SK-N-SH (cell line): ENCODE measurements at regions not wholly inside any gene's neighbourhood (a gene's known extent, or its start where the extent isn't known, plus 50 kb on each side); places are given as distances from the start of the nearest gene placed in this dataset.

Source experiments
- CTCF ChIA-PET: fragments of 300-600, 350-600 bp; formaldehyde crosslinking; extraction: SDS; loops from one replicate; lab custom pipeline; 2021; lab: Yijun Ruan, JAX
- POLR2A ChIA-PET: fragments of 350-600 bp; sonication (Branson Sonifier 250); formaldehyde crosslinking; extraction: SDS; loops from one replicate; lab custom pipeline; 2020; ENCODE audit warnings: antibody characterized with exemption, inconsistent platforms; lab: Yijun Ruan, JAX
- DNase-seq: peaks from one replicate; pipeline ENCODE4 v3.0.0; 2012
- H2AFZ ChIP-seq: fragments of 200-600 bp; sonication (generic); 2 replicates; pipeline ENCODE4 v1.8.1; 2016; ENCODE audit warnings: antibody characterized with exemption, mild to moderate bottlenecking, low read depth
- H3F3A ChIP-seq: fragments of 200-600 bp; sonication (generic); replicated peaks from 2 replicates; pipeline ENCODE3; 2016; ENCODE audit warnings: antibody characterized with exemption, mild to moderate bottlenecking; ENCODE audit not compliant: insufficient read depth
- H3K27ac ChIP-seq, 2 experiments: fragments of 200-500 bp in 1 of 2; fragments of 200-600 bp in 1 of 2; sonication (Bioruptor generic) in 1 of 2; sonication (generic), shearing (Covaris generic) in 1 of 2; 2 replicates each; pipeline versions ENCODE4 v1.5.1 to v1.6.1; 2014 to 2016; ENCODE audit warnings: low read depth in 2 of 2, inconsistent platforms in 1 of 2, low read length in 1 of 2, mild to moderate bottlenecking in 1 of 2, mixed read lengths in 1 of 2
- H3K27me3 ChIP-seq: fragments of 200-600 bp; sonication (generic), shearing (Covaris generic); 2 replicates; pipeline ENCODE4 v1.6.1; 2016; ENCODE audit warnings: mixed run types; ENCODE audit not compliant: insufficient read depth
- H3K36me3 ChIP-seq, 2 experiments: fragments of 200-500 bp in 1 of 2; fragments of 200-600 bp in 1 of 2; sonication (Bioruptor generic) in 1 of 2; sonication (generic) in 1 of 2; replicated peaks in 1 of 2; 2 replicates each; pipeline versions ENCODE3 to v1.5.1; 2014 to 2016; ENCODE audit warnings: low read length in 1 of 2, mild to moderate bottlenecking in 1 of 2; ENCODE audit not compliant: insufficient read depth in 2 of 2, control insufficient read depth in 1 of 2
- H3K4me1 ChIP-seq, 2 experiments: fragments of 200-500 bp in 1 of 2; fragments of 200-600 bp in 1 of 2; sonication (Bioruptor generic) in 1 of 2; sonication (generic), shearing (Covaris generic) in 1 of 2; 2 replicates each; pipeline versions ENCODE4 v1.5.1 to v1.6.1; 2014 to 2016; ENCODE audit warnings: low read depth in 1 of 2, low read length in 1 of 2, mixed run types in 1 of 2; ENCODE audit not compliant: insufficient read depth in 2 of 2, control insufficient read depth in 1 of 2
- H3K4me2 ChIP-seq: fragments of 200-600 bp; sonication (generic), shearing (Covaris generic); 2 replicates; pipeline ENCODE4 v1.6.1; 2017; ENCODE audit warnings: mixed run types
- H3K4me3 ChIP-seq, 2 experiments: fragments of 200-500 bp in 1 of 2; fragments of 200-600 bp in 1 of 2; sonication (Bioruptor generic) in 1 of 2; sonication (generic), shearing (Covaris generic) in 1 of 2; 2 replicates each; pipeline versions ENCODE4 v1.5.1 to v1.8.1; 2014 to 2016; ENCODE audit warnings: low read depth in 2 of 2, inconsistent platforms in 1 of 2, low read length in 1 of 2, mild to moderate bottlenecking in 1 of 2, mixed read lengths in 1 of 2, moderate library complexity in 1 of 2
- H3K79me2 ChIP-seq: fragments of 200-600 bp; sonication (generic); 2 replicates; pipeline ENCODE4 v1.8.1; 2017; ENCODE audit warnings: mild to moderate bottlenecking; ENCODE audit not compliant: insufficient read depth
- H3K9ac ChIP-seq: fragments of 200-600 bp; sonication (generic); 2 replicates; pipeline ENCODE4 v1.6.1; 2017; ENCODE audit warnings: mixed run types
- H3K9me2 ChIP-seq: fragments of 200-600 bp; sonication (generic); 2 replicates; pipeline ENCODE4 v1.6.1; 2017; ENCODE audit warnings: mixed run types
- H3K9me3 ChIP-seq: fragments of 200-600 bp; sonication (generic); 2 replicates; pipeline ENCODE4 v1.6.1; 2017; ENCODE audit warnings: mixed run types, mild to moderate bottlenecking, moderate library complexity
- H4K20me1 ChIP-seq: fragments of 200-600 bp; sonication (generic); 2 replicates; pipeline ENCODE4 v1.6.1; 2017; ENCODE audit warnings: mild to moderate bottlenecking, mixed run types; ENCODE audit not compliant: insufficient read depth
- CHD2 ChIP-seq: fragments of 150-350 bp; IDR thresholded peaks from 2 replicates; pipeline ENCODE4 v1.6.1; 2018; ENCODE audit warnings: low read length; ENCODE audit not compliant: partially characterized antibody
- ELF1 ChIP-seq: IDR thresholded peaks from 2 replicates; pipeline ENCODE4 v1.4.0; 2012
- EP300 ChIP-seq, 2 experiments: IDR thresholded peaks; 2 replicates each; pipeline versions ENCODE4 v1.4.0 to v1.6.1; 2012; ENCODE audit warnings: borderline replicate concordance in 1 of 2, low read depth in 1 of 2, low read length in 1 of 2
- FOXJ3 ChIP-seq: sonication (generic); formaldehyde crosslinking; IDR thresholded peaks from 2 replicates; pipeline ENCODE4 v1.5.1; 2020; ENCODE audit warnings: mild to moderate bottlenecking, missing genetic modification reagents
- FOXM1 ChIP-seq: IDR thresholded peaks from 2 replicates; pipeline ENCODE4 v1.4.0; 2012; ENCODE audit warnings: low read depth, mild to moderate bottlenecking
- MEF2A ChIP-seq: IDR thresholded peaks from 2 replicates; pipeline ENCODE4 v1.4.0; 2012; ENCODE audit warnings: low read depth, borderline replicate concordance
- NRF1 ChIP-seq: IDR thresholded peaks from 2 replicates; pipeline ENCODE4 v1.6.1; 2012; ENCODE audit warnings: low read depth, mild to moderate bottlenecking, low read length
- POLR2AphosphoS5 ChIP-seq: IDR thresholded peaks from 2 replicates; pipeline ENCODE4 v1.6.1; 2012; ENCODE audit warnings: low read depth, low read length
- RAD21 ChIP-seq: IDR thresholded peaks from 2 replicates; pipeline ENCODE4 v1.6.1; 2012; ENCODE audit warnings: mild to moderate bottlenecking, low read length
- RCOR1 ChIP-seq: fragments of 150-350 bp; IDR thresholded peaks from 2 replicates; pipeline ENCODE4 v1.6.1; 2017; ENCODE audit warnings: antibody characterized with exemption, low read length
- RFX5 ChIP-seq: IDR thresholded peaks from 2 replicates; pipeline ENCODE4 v1.6.1; 2012; ENCODE audit warnings: mild to moderate bottlenecking, improper control_type of control experiment, low read length
- RXRA ChIP-seq: IDR thresholded peaks from 2 replicates; pipeline ENCODE4 v1.4.0; 2012; ENCODE audit warnings: low read depth, mild to moderate bottlenecking, borderline replicate concordance
- SIN3A ChIP-seq: IDR thresholded peaks from 2 replicates; pipeline ENCODE4 v1.6.1; 2012; ENCODE audit warnings: low read depth, mild to moderate bottlenecking, low read length, moderate library complexity, borderline replicate concordance
- SMC3 ChIP-seq: IDR thresholded peaks from 2 replicates; pipeline ENCODE4 v1.6.1; 2012; ENCODE audit warnings: low read depth, low read length, improper control_type of control experiment
- TAF1 ChIP-seq: IDR thresholded peaks from 2 replicates; pipeline ENCODE4 v1.6.1; 2012; ENCODE audit warnings: low read depth, mild to moderate bottlenecking, low read length, moderate library complexity, borderline replicate concordance
- TCF12 ChIP-seq: IDR thresholded peaks from 2 replicates; pipeline ENCODE4 v1.4.0; 2012
- TEAD4 ChIP-seq: IDR thresholded peaks from 2 replicates; pipeline ENCODE4 v1.4.0; 2012; ENCODE audit warnings: mild to moderate bottlenecking, borderline replicate concordance; ENCODE audit not compliant: insufficient read depth
- WGBS: methylation state at CpG from one replicate; pipeline ENCODE4 v1.1.6; 2017; ENCODE audit warnings: low lambda C conversion rate; 5-methylcytosine and 5-hydroxymethylcytosine counted together
- TF ChIP-seq, protein P1 (sequence below): fragments of 150-350 bp; IDR thresholded peaks from 2 replicates; pipeline ENCODE4 v1.6.1; 2016; ENCODE audit warnings: mild to moderate bottlenecking, low read depth, low read length
- TF ChIP-seq, protein P2 (sequence below): IDR thresholded peaks from 2 replicates; pipeline ENCODE4 v1.4.0; 2012; ENCODE audit warnings: low read depth, borderline replicate concordance
- TF ChIP-seq, protein P3 (sequence below): fragments of 150-350 bp; IDR thresholded peaks from 2 replicates; pipeline ENCODE4 v1.6.1; 2017; ENCODE audit warnings: antibody characterized with exemption, low read length, low read depth, borderline replicate concordance
- TF ChIP-seq, protein P4 (sequence below): IDR thresholded peaks from 2 replicates; pipeline ENCODE4 v1.4.0; 2012; ENCODE audit warnings: low read depth, borderline replicate concordance
- TF ChIP-seq, protein P5 (sequence below): IDR thresholded peaks from 2 replicates; pipeline ENCODE4 v1.4.0; 2012; ENCODE audit warnings: low read depth

DNA sequence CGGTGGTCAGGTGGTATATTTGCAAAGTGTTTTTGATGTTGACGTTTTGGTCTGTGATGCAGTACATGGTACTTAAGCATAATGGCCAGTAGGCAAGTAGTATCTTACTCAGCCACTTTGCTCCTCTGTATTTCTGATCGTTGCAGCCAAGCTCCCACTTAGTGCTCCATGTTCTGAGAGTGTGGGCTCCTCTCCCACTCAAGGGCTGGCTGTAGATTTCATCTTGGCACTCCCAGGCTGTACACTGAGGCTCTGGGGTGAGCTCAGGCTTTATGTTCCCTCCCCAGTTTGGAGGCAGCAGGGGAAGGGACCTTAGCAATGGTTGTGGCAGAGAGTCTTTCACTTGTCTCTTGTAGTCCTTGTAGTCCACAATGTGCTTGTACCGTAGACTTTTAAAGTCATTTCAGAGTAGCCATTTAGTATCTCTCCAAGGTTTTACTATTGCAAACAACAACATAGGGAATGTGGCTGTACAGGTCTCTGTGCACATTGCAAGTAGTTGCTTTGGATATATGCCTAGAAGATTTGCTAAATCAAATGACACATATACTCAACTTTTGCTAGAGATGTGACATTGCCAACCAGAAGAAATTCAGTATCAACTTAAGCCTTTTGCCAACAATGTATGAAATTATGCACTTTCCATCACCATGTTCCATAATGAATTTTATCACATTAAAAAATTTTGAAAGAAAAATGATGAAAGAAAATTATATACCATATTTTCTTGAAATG is 304.3 kb upstream of the CTNND2 start (continued):
- TF ChIP-seq, protein P1, sequence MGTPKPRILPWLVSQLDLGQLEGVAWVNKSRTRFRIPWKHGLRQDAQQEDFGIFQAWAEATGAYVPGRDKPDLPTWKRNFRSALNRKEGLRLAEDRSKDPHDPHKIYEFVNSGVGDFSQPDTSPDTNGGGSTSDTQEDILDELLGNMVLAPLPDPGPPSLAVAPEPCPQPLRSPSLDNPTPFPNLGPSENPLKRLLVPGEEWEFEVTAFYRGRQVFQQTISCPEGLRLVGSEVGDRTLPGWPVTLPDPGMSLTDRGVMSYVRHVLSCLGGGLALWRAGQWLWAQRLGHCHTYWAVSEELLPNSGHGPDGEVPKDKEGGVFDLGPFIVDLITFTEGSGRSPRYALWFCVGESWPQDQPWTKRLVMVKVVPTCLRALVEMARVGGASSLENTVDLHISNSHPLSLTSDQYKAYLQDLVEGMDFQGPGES = no peak
- TF ChIP-seq RAD21 = no peak
- TF ChIP-seq CHD2 = no peak
- TF ChIP-seq, protein P2, sequence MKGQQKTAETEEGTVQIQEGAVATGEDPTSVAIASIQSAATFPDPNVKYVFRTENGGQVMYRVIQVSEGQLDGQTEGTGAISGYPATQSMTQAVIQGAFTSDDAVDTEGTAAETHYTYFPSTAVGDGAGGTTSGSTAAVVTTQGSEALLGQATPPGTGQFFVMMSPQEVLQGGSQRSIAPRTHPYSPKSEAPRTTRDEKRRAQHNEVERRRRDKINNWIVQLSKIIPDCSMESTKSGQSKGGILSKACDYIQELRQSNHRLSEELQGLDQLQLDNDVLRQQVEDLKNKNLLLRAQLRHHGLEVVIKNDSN = no peak
- no peak for TF ChIP-seq RFX5
- TF ChIP-seq POLR2AphosphoS5 = no peak

DNA sequence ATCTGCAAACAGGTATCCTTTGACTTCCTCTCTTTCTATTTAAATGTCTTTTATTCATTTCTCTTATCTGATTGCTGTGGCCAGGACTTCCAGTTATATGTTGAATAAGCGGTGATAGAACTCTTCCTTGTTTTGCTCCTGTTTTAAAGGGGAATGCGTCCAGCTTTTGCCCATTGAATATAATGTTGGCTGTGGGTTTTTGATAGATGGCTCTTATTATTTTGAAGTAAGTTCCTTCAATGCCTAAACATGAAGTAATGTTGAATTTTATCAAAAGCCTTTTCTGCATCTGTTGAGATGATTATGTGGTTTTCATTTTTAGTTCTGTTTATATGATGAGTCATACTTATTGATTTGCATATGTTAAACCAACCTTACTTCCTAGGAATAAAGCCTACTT is 300.5 kb upstream of the CTNND2 start:
- Histone ChIP-seq H4K20me1 (no peaks in the 10 kb centered on the region), H3K4me2 (no peak overlapping the region), H3K36me3 (no peaks in the 10 kb centered on the region), H3K9ac (no peak overlapping the region), H2AFZ (no peak overlapping the region), H3K79me2 (no peaks in the 10 kb centered on the region), H3K4me3 (no peak overlapping the region), H3K27me3 (no peaks in the 10 kb centered on the region), H3K27ac (no peak overlapping the region), H3F3A (no peaks in the 10 kb centered on the region), H3K9me3 (no peaks in the 10 kb centered on the region), H3K9me2 (no peaks in the 10 kb centered on the region), H3K4me1 (no peaks in the 10 kb centered on the region)
- WGBS = 9% methylated on average over 2 of the region's 2 CpGs
- ChIA-PET CTCF (no interaction called here), POLR2A (no interaction called here)
- no peak for DNase-seq
- TF ChIP-seq, protein P3, sequence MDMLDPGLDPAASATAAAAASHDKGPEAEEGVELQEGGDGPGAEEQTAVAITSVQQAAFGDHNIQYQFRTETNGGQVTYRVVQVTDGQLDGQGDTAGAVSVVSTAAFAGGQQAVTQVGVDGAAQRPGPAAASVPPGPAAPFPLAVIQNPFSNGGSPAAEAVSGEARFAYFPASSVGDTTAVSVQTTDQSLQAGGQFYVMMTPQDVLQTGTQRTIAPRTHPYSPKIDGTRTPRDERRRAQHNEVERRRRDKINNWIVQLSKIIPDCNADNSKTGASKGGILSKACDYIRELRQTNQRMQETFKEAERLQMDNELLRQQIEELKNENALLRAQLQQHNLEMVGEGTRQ = no peak
- TF ChIP-seq, protein P2 = no peak
- TF ChIP-seq EP300 (IDR thresholded peaks at IDR 0.05; ENCODE audit: borderline replicate concordance in 1 of 2, low read depth in 1 of 2, low read length in 1 of 2) (no peak), SMC3 (no peak), ELF1 (no peak), TEAD4 (no peak), NRF1 (no peak), RXRA (no peak), RCOR1 (no peak), RFX5 (no peak), FOXM1 (no peak), SIN3A (no peak), TCF12 (no peak), TAF1 (no peak), MEF2A (no peak), FOXJ3 (CRISPR knock-in tag) (no peak)
- TF ChIP-seq, protein P4, sequence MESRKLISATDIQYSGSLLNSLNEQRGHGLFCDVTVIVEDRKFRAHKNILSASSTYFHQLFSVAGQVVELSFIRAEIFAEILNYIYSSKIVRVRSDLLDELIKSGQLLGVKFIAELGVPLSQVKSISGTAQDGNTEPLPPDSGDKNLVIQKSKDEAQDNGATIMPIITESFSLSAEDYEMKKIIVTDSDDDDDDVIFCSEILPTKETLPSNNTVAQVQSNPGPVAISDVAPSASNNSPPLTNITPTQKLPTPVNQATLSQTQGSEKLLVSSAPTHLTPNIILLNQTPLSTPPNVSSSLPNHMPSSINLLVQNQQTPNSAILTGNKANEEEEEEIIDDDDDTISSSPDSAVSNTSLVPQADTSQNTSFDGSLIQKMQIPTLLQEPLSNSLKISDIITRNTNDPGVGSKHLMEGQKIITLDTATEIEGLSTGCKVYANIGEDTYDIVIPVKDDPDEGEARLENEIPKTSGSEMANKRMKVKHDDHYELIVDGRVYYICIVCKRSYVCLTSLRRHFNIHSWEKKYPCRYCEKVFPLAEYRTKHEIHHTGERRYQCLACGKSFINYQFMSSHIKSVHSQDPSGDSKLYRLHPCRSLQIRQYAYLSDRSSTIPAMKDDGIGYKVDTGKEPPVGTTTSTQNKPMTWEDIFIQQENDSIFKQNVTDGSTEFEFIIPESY = no peak
- TF ChIP-seq, protein P5, sequence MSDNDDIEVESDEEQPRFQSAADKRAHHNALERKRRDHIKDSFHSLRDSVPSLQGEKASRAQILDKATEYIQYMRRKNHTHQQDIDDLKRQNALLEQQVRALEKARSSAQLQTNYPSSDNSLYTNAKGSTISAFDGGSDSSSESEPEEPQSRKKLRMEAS = no peak
